DOHH2 (cell line): ENCODE measurements at regions not wholly inside any gene's neighbourhood (a gene's known extent, or its start where the extent isn't known, plus 50 kb on each side); places are given as distances from the start of the nearest gene placed in this dataset.

Source experiments
- H3F3A ChIP-seq: fragments of 200-600 bp; sonication (generic), shearing (Covaris generic); 2 replicates; pipeline ENCODE4 v1.6.0; 2016; ENCODE audit warnings: antibody characterized with exemption, mild to moderate bottlenecking; ENCODE audit not compliant: control insufficient read depth, insufficient read depth
- H3K27ac ChIP-seq: fragments of 200-600 bp; sonication (generic); 2 replicates; pipeline ENCODE4 v1.5.1; 2014; ENCODE audit warnings: low read depth, mild to moderate bottlenecking, low read length, moderate library complexity
- H3K27me3 ChIP-seq: fragments of 200-600 bp; sonication (generic); 2 replicates; pipeline ENCODE4 v1.6.1; 2014; ENCODE audit warnings: mild to moderate bottlenecking, low read length, mixed read lengths; ENCODE audit not compliant: control insufficient read depth
- H3K36me3 ChIP-seq: fragments of 200-600 bp; sonication (generic); 2 replicates; pipeline ENCODE4 v1.6.1; 2014; ENCODE audit warnings: mild to moderate bottlenecking, low read length, moderate library complexity, mixed read lengths; ENCODE audit not compliant: control insufficient read depth
- H3K4me1 ChIP-seq: fragments of 200-600 bp; sonication (generic); 2 replicates; pipeline ENCODE4 v1.6.1; 2014; ENCODE audit warnings: mild to moderate bottlenecking, low read length, mixed read lengths; ENCODE audit not compliant: control insufficient read depth
- H3K4me2 ChIP-seq: fragments of 200-600 bp; sonication (generic); 2 replicates; pipeline ENCODE4 v1.6.0; 2014; ENCODE audit warnings: mild to moderate bottlenecking, low read length, moderate library complexity
- H3K4me3 ChIP-seq: fragments of 200-600 bp; sonication (generic); 2 replicates; pipeline ENCODE4 v1.5.1; 2014; ENCODE audit warnings: mild to moderate bottlenecking, low read length, mixed read lengths
- H3K79me2 ChIP-seq: fragments of 200-600 bp; sonication (generic); 2 replicates; pipeline ENCODE4 v1.6.1; 2014; ENCODE audit warnings: mild to moderate bottlenecking, low read length, mixed read lengths; ENCODE audit not compliant: control insufficient read depth
- H3K9me2 ChIP-seq: fragments of 200-600 bp; sonication (generic); replicated peaks from 2 replicates; pipeline ENCODE4 v1.6.1; 2014; ENCODE audit warnings: mild to moderate bottlenecking, low read length, mixed read lengths; ENCODE audit not compliant: control insufficient read depth
- H3K9me3 ChIP-seq: fragments of 200-600 bp; sonication (generic); 2 replicates; pipeline ENCODE4 v1.6.1; 2014; ENCODE audit warnings: antibody characterized with exemption, low read length, mixed read lengths; ENCODE audit not compliant: control insufficient read depth, insufficient read depth
- H4K20me1 ChIP-seq: fragments of 200-600 bp; sonication (generic); 2 replicates; pipeline ENCODE4 v1.6.0; 2014; ENCODE audit warnings: low read depth, mild to moderate bottlenecking, antibody characterized with exemption, low read length, moderate library complexity; ENCODE audit not compliant: control insufficient read depth, insufficient read depth
- EZH2phosphoT487 ChIP-seq: fragments of 200-600 bp; sonication (generic); IDR thresholded peaks from 2 replicates; pipeline ENCODE4 v1.6.1; 2017; ENCODE audit warnings: borderline replicate concordance, mild to moderate bottlenecking, antibody characterized with exemption, low read length, moderate library complexity, mixed read lengths
- TF ChIP-seq, protein P1 (sequence below): fragments of 200-600 bp; sonication (generic); IDR thresholded peaks from one replicate; pipeline ENCODE4 v1.5.1; 2014; ENCODE audit warnings: antibody characterized with exemption, mild to moderate bottlenecking, low read depth, low read length; ENCODE audit not compliant: poor library complexity, severe bottlenecking

- Histone ChIP-seq H3K4me3 (no peak overlapping the region), H3K36me3 (no peaks in the 10 kb centered on the region), H3F3A (no peaks in the 10 kb centered on the region), H3K27me3 (no peaks in the 10 kb centered on the region), H3K4me2 (peak overlapping the region; percentile 10), H3K4me1 (peaks cover 14% of the 10 kb centered on the region), H3K9me3 (no peaks in the 10 kb centered on the region), H3K27ac (no peak overlapping the region), H3K9me2 (no peaks in the 10 kb centered on the region), H4K20me1 (no peaks in the 10 kb centered on the region), H3K79me2 (no peaks in the 10 kb centered on the region)
- TF ChIP-seq, protein P1, sequence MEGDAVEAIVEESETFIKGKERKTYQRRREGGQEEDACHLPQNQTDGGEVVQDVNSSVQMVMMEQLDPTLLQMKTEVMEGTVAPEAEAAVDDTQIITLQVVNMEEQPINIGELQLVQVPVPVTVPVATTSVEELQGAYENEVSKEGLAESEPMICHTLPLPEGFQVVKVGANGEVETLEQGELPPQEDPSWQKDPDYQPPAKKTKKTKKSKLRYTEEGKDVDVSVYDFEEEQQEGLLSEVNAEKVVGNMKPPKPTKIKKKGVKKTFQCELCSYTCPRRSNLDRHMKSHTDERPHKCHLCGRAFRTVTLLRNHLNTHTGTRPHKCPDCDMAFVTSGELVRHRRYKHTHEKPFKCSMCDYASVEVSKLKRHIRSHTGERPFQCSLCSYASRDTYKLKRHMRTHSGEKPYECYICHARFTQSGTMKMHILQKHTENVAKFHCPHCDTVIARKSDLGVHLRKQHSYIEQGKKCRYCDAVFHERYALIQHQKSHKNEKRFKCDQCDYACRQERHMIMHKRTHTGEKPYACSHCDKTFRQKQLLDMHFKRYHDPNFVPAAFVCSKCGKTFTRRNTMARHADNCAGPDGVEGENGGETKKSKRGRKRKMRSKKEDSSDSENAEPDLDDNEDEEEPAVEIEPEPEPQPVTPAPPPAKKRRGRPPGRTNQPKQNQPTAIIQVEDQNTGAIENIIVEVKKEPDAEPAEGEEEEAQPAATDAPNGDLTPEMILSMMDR: no peak
- TF ChIP-seq EZH2phosphoT487: no peak
Observed at GRCh38 chr12:11568155-11568761, 81.2 kb upstream of the ETV6 start.

- H3K27ac ChIP-seq: no peak overlapping the region
- no peaks in the 10 kb centered on the region for H4K20me1 ChIP-seq
- H3K36me3 ChIP-seq: no peaks in the 10 kb centered on the region
- no peak overlapping the region for H3K4me3 ChIP-seq
- no peaks in the 10 kb centered on the region for H3F3A ChIP-seq
- H3K9me2 ChIP-seq: no peaks in the 10 kb centered on the region
- no peaks in the 10 kb centered on the region for H3K9me3 ChIP-seq
- H3K79me2 ChIP-seq: no peaks in the 10 kb centered on the region
- peak overlapping the region; percentile 10 for H3K4me2 ChIP-seq
- TF ChIP-seq, protein P1: no peak
- no peak for TF ChIP-seq EZH2phosphoT487
- H3K4me1 ChIP-seq: peaks cover 14% of the 10 kb centered on the region
- H3K27me3 ChIP-seq: no peaks in the 10 kb centered on the region
Observed at GRCh38 chr12:11568762-11569478, 80.6 kb upstream of the ETV6 start.

GRCh38 chr12:11569716-11570115, 79.8 kb upstream of the ETV6 start:
- H3K27ac ChIP-seq: no peak overlapping the region
- no peak overlapping the region for H3K4me2 ChIP-seq
- H3K36me3 ChIP-seq: no peaks in the 10 kb centered on the region
- H4K20me1 ChIP-seq: no peaks in the 10 kb centered on the region
- H3K79me2 ChIP-seq: no peaks in the 10 kb centered on the region
- no peak overlapping the region for H3K4me3 ChIP-seq
- no peaks in the 10 kb centered on the region for H3K27me3 ChIP-seq
- H3K9me3 ChIP-seq: no peaks in the 10 kb centered on the region
- TF ChIP-seq, protein P1: no peak
- no peak for TF ChIP-seq EZH2phosphoT487
- no peaks in the 10 kb centered on the region for H3K9me2 ChIP-seq
- peaks cover 14% of the 10 kb centered on the region for H3K4me1 ChIP-seq
- no peaks in the 10 kb centered on the region for H3F3A ChIP-seq
